SK-N-MC (cell line): ENCODE measurements at regions not wholly inside any gene's neighbourhood (a gene's known extent, or its start where the extent isn't known, plus 50 kb on each side); places are given as distances from the start of the nearest gene placed in this dataset.

Source experiments
- EZH2 ChIP-seq: fragments of 200-600 bp; sonication (generic); IDR thresholded peaks from one replicate; pipeline ENCODE4 v1.6.1; 2017; ENCODE audit warnings: antibody characterized with exemption
- FOXP2 ChIP-seq: optimal IDR thresholded peaks from 2 replicates; pipeline ENCODE3; 2011; ENCODE audit warnings: mild to moderate bottlenecking, moderate library complexity; ENCODE audit not compliant: insufficient read depth; ENCODE audit errors: extremely low read length, control extremely low read depth
- POLR2AphosphoS5 ChIP-seq: IDR thresholded peaks from 2 replicates; pipeline ENCODE4 v1.6.1; 2012; ENCODE audit warnings: mild to moderate bottlenecking, low read depth, low read length, borderline replicate concordance

DNA sequence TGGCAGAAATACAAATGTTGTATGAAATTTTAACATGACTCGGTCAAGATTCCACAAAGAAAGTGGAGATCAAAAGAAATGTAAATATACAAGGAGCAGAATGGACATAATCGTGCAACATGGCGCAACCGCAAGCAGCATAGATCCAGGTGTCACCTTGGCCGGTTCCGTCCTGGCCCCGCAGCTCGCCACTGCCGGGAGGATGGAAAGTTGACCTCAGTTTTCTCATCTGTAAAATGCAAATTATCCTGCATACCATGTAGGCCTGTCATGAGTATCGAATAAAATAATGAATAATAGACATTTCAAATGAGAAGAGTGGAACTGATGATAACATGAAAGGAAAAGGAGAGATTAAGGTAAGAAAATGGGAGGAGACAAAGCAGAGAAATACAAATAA, 427.3 kb upstream of the SMIM21 start:
- TF ChIP-seq POLR2AphosphoS5 (no peak), EZH2 (no peak), FOXP2 (no peak)
